ENCODE measurements at regions not wholly inside any gene's neighbourhood (a gene's known extent, or its start where the extent isn't known, plus 50 kb on each side); places are given as distances from the start of the nearest gene placed in this dataset.

GRCh38 chr15:96891046-96891445 is 560.5 kb downstream of the NR2F2 start:
- DNase-seq, result no peak
- Mint-ChIP-seq H3K9me3 (peaks cover 1 to 7% of the 10 kb centered on the region in 2 donors), H3K36me3 (no peaks in the 10 kb centered on the region), H3K27me3 (no peaks in the 10 kb centered on the region), H3K27ac (no peak overlapping the region), H3K4me3 (no peak overlapping the region), H3K4me1 (peaks cover 0 to 3% of the 10 kb centered on the region in 2 donors)
- ATAC-seq (replicated peaks), result no peak

- Mint-ChIP-seq H3K4me3 (no peak overlapping the region), H3K27me3 (no peaks in the 10 kb centered on the region), H3K36me3 (no peaks in the 10 kb centered on the region), H3K9me3 (no peaks in the 10 kb centered on the region), H3K4me1 (peaks cover 0 to 3% of the 10 kb centered on the region in 2 donors), H3K27ac (no peak overlapping the region)
- no peak for ATAC-seq (replicated peaks)
- no peak for DNase-seq
Observed at GRCh38 chr15:96893159-96893906, 562.8 kb downstream of the NR2F2 start.

- no peak overlapping the region for H3K4me3 Mint-ChIP-seq
Observed at GRCh38 chr15:96894659-96895058, 564.2 kb downstream of the NR2F2 start.

GRCh38 chr15:96896766-96897165 is 566.3 kb downstream of the NR2F2 start:
- Mint-ChIP-seq H3K4me1 (no peaks in the 10 kb centered on the region), H3K27ac (no peak overlapping the region), H3K4me3 (no peak overlapping the region), H3K27me3 (no peaks in the 10 kb centered on the region), H3K9me3 (peaks cover 6 to 7% of the 10 kb centered on the region in 2 donors), H3K36me3 (no peaks in the 10 kb centered on the region)
- ATAC-seq (replicated peaks) (no peak), DNase-seq (no peak)

More at GRCh38 chr15:96894659-96895058, 564.2 kb downstream of the NR2F2 start:
- Mint-ChIP-seq H3K27ac (no peak overlapping the region), H3K9me3 (no peaks in the 10 kb centered on the region), H3K27me3 (no peaks in the 10 kb centered on the region), H3K4me1 (peaks cover 0 to 3% of the 10 kb centered on the region in 2 donors), H3K36me3 (no peaks in the 10 kb centered on the region)
- DNase-seq (no peak), ATAC-seq (replicated peaks) (no peak)

- no peak overlapping the region for H3K4me3 Mint-ChIP-seq
- ATAC-seq (replicated peaks), result no peak
Observed at GRCh38 chr15:96914081-96914480, 583.6 kb downstream of the NR2F2 start.

GRCh38 chr15:96916750-96917149 is 586.2 kb downstream of the NR2F2 start:
- no peaks in the 10 kb centered on the region for H3K27me3 Mint-ChIP-seq
- no peak overlapping the region for H3K4me3 Mint-ChIP-seq
- no peak for DNase-seq
- peaks cover 7 to 22% of the 10 kb centered on the region in 2 donors for H3K9me3 Mint-ChIP-seq
- ATAC-seq (replicated peaks), result no peak
- H3K27ac Mint-ChIP-seq, result no peak overlapping the region
- H3K4me1 Mint-ChIP-seq, result no peaks in the 10 kb centered on the region
- no peaks in the 10 kb centered on the region for H3K36me3 Mint-ChIP-seq

More at GRCh38 chr15:96914081-96914480, 583.6 kb downstream of the NR2F2 start:
- H3K27ac Mint-ChIP-seq, result no peak overlapping the region
- H3K9me3 Mint-ChIP-seq, result peaks cover 7 to 18% of the 10 kb centered on the region in 2 donors
- no peaks in the 10 kb centered on the region for H3K4me1 Mint-ChIP-seq
- no peak for DNase-seq
- no peaks in the 10 kb centered on the region for H3K36me3 Mint-ChIP-seq
- no peaks in the 10 kb centered on the region for H3K27me3 Mint-ChIP-seq

GRCh38 chr15:96924570-96924969 is 594.1 kb downstream of the NR2F2 start:
- Mint-ChIP-seq H3K36me3 (no peaks in the 10 kb centered on the region), H3K4me3 (no peak overlapping the region), H3K9me3 (peaks cover 4 to 13% of the 10 kb centered on the region in 2 donors), H3K27me3 (no peaks in the 10 kb centered on the region), H3K4me1 (no peaks in the 10 kb centered on the region), H3K27ac (no peak overlapping the region)
- no peak for DNase-seq
- ATAC-seq (replicated peaks), result no peak

GRCh38 chr15:96947296-96948229 is 617.1 kb downstream of the NR2F2 start:
- Mint-ChIP-seq H3K4me3 (no peak overlapping the region), H3K9me3 (peaks cover 1 to 6% of the 10 kb centered on the region in 2 donors), H3K27me3 (peaks cover 16 to 34% of the 10 kb centered on the region in 2 donors), H3K27ac (no peak overlapping the region), H3K4me1 (no peaks in the 10 kb centered on the region), H3K36me3 (no peaks in the 10 kb centered on the region)
- DNase-seq (no peak), ATAC-seq (replicated peaks) (no peak)

- Mint-ChIP-seq H3K27me3 (peaks cover 16 to 34% of the 10 kb centered on the region in 2 donors), H3K9me3 (peaks cover 4 to 6% of the 10 kb centered on the region in 2 donors), H3K36me3 (no peaks in the 10 kb centered on the region), H3K4me3 (no peak overlapping the region), H3K4me1 (no peaks in the 10 kb centered on the region), H3K27ac (no peak overlapping the region)
- ATAC-seq (replicated peaks), result no peak
- no peak for DNase-seq
Observed at GRCh38 chr15:96948981-96949380, 618.5 kb downstream of the NR2F2 start.

GRCh38 chr15:96958721-96959120 is 628.2 kb downstream of the NR2F2 start:
- Mint-ChIP-seq H3K9me3 (peaks cover 0 to 6% of the 10 kb centered on the region in 2 donors), H3K36me3 (no peaks in the 10 kb centered on the region), H3K27ac (no peak overlapping the region), H3K4me1 (no peaks in the 10 kb centered on the region), H3K4me3 (no peak overlapping the region), H3K27me3 (no peaks in the 10 kb centered on the region)
- DNase-seq (no peak), ATAC-seq (replicated peaks) (no peak)

GRCh38 chr15:96959501-96959900 is 629.0 kb downstream of the NR2F2 start:
- Mint-ChIP-seq H3K9me3 (peaks cover 0 to 3% of the 10 kb centered on the region in 2 donors), H3K4me3 (no peak overlapping the region), H3K27me3 (no peaks in the 10 kb centered on the region), H3K36me3 (no peaks in the 10 kb centered on the region), H3K27ac (no peak overlapping the region), H3K4me1 (no peaks in the 10 kb centered on the region)
- DNase-seq (no peak), ATAC-seq (replicated peaks) (no peak)

GRCh38 chr15:96960711-96961480 is 630.4 kb downstream of the NR2F2 start:
- Mint-ChIP-seq H3K9me3 (peaks cover 0 to 5% of the 10 kb centered on the region in 2 donors), H3K4me1 (no peaks in the 10 kb centered on the region), H3K36me3 (no peaks in the 10 kb centered on the region), H3K27ac (no peak overlapping the region), H3K4me3 (no peak overlapping the region), H3K27me3 (no peaks in the 10 kb centered on the region)
- ATAC-seq (replicated peaks) (no peak), DNase-seq (no peak)

GRCh38 chr15:96966554-96966953 is 636.1 kb downstream of the NR2F2 start:
- no peak overlapping the region for H3K27ac Mint-ChIP-seq
- H3K4me3 Mint-ChIP-seq, result no peak overlapping the region
- H3K36me3 Mint-ChIP-seq, result no peaks in the 10 kb centered on the region
- DNase-seq (no peak), ATAC-seq (replicated peaks) (no peak)
- H3K9me3 Mint-ChIP-seq, result peaks cover 0 to 1% of the 10 kb centered on the region in 2 donors
- no peaks in the 10 kb centered on the region for H3K4me1 Mint-ChIP-seq
- H3K27me3 Mint-ChIP-seq, result no peaks in the 10 kb centered on the region

Data from stimulated activated naive B cell treated with anti-CD40 and anti-IgM and Interleukin-4, amounts not matched to agents 10 μg/mL and 1 μg/mL and 100 μg/mL, for 72 hours (primary cell).